ENCODE measurements at regions not wholly inside any gene's neighbourhood (a gene's known extent, or its start where the extent isn't known, plus 50 kb on each side); places are given as distances from the start of the nearest gene placed in this dataset.

DNA sequence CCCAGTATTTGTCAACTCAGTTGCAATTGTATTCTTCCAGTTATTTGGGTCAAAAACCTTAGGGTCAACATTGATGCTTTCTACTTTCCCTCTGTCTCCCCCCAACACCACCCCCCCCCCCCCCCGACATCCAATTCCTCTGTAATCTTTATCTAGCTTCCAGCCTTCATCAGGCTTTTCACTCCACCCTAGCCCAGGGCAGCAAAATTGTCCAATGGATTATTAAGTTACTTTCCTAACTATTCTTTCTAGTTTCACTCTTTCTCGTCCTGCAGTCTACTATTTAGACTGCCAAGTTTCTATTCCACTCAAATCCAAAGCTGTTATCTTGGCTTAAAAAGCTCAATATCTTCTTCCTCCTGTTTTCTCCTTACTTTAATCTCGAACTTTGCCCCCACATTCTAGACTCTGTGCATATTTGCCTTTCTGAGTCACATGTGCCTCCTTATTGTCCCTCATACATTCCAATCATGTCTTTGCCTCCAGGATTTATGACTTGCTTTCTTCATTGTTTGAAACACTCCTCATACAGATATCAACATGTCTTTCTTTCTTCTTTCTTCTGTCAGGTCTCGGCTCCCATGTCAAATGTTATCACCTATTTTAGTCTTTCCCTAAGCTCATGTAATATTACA lies 196.6 kb upstream of the TMEM196 start:
- FAIRE-seq (no peak), DNase-seq (ENCODE audit: low read depth in 1 of 2, low spot score in 2 of 2) (no peak)
- Histone ChIP-seq H3K9ac (replicated peaks in 1 of 4; ENCODE audit: extremely low read depth in 1 of 4, low read depth in 3 of 4, low read length in 3 of 4) (no peak overlapping the region), H2BK5ac (ENCODE audit: low read depth, low read length) (no peak overlapping the region), H2AFZ (ENCODE audit: low read length) (no peak overlapping the region), H2BK20ac (ENCODE audit: low read length) (no peak overlapping the region), H3K23me2 (ENCODE audit: low read depth, low read length) (no peaks in the 10 kb centered on the region), H2AK5ac (ENCODE audit: low read depth, low read length) (no peak overlapping the region), H3K4me1 (replicated peaks in 1 of 4; ENCODE audit: control insufficient read depth in 3 of 4, insufficient read depth in 4 of 4, low read length in 3 of 4) (peaks cover 0 to 2% (median 0%) of the 10 kb centered on the region in 4 experiments; a peak in 1 of 7 replicates), H3K56ac (replicated peaks; ENCODE audit: insufficient read length, low read depth, low read length) (no peak overlapping the region), H2BK15ac (ENCODE audit: low read length) (no peak overlapping the region), H4K91ac (replicated peaks; ENCODE audit: insufficient read length, low read length) (no peak overlapping the region), H3K4ac (replicated peaks; ENCODE audit: insufficient read length, low read depth, low read length) (no peak overlapping the region), H4K8ac (ENCODE audit: extremely low read depth, insufficient read depth, low read length) (no peak overlapping the region), H3K23ac (ENCODE audit: insufficient read length) (no peak overlapping the region), H3K79me1 (ENCODE audit: low read depth, low read length) (no peaks in the 10 kb centered on the region), H2BK120ac (replicated peaks; ENCODE audit: low read depth, low read length) (no peak overlapping the region), H4K5ac (ENCODE audit: insufficient read length, low read depth, low read length) (no peak overlapping the region), H3K27ac (ENCODE audit: low read depth, low read length) (no peak overlapping the region), H2BK12ac (ENCODE audit: low read depth, low read length) (no peak overlapping the region), H4K20me1 (replicated peaks in 1 of 2; ENCODE audit: control insufficient read depth in 1 of 2, insufficient read depth in 2 of 2, low read length in 2 of 2) (peaks cover 0 to 1% of the 10 kb centered on the region in 2 experiments), H3K36me3 (ENCODE audit: control insufficient read depth in 2 of 4, insufficient read depth in 4 of 4, low read length in 3 of 4) (peaks cover 0 to 10% (median 2%) of the 10 kb centered on the region in 4 experiments; a peak in 5 of 8 replicates), H3K9me3 (ENCODE audit: insufficient read depth in 2 of 2, low read depth in 1 of 2, low read length in 1 of 2) (no peaks in the 10 kb centered on the region), H3K14ac (ENCODE audit: insufficient read length) (no peak overlapping the region), H3K79me2 (ENCODE audit: control insufficient read depth in 1 of 2, insufficient read depth in 2 of 2, low read length in 2 of 2) (no peaks in the 10 kb centered on the region), H3K27me3 (replicated peaks in 1 of 4; ENCODE audit: control insufficient read depth in 3 of 4, extremely low read depth in 1 of 4, insufficient read depth in 3 of 4, low read length in 3 of 4) (no peaks in the 10 kb centered on the region), H3K18ac (ENCODE audit: extremely low read depth, low read length) (no peak overlapping the region), H3K4me3 (ENCODE audit: extremely low read depth in 1 of 4, insufficient read depth in 2 of 4, low read depth in 3 of 4, low read length in 4 of 4) (no peak overlapping the region), H3K4me2 (ENCODE audit: insufficient read depth in 1 of 2, low read depth in 2 of 2, low read length in 2 of 2) (no peak overlapping the region)
- ChIA-PET CTCF (ENCODE audit: partially characterized antibody) (interaction anchor here (0.7 to 0.9 kb wide), 2 partner anchors 13 to 256 kb away, joined by 3 to 4 read pairs; no protein-coding TSS in a partner anchor), POLR2A (ENCODE audit: partially characterized antibody) (interaction anchor here (0.7 to 0.8 kb wide), 2 partner anchors 11 to 14 kb away, joined by 3 read pairs; no protein-coding TSS in a partner anchor)
- WGBS, 2 experiments (ENCODE audit: extremely low coverage in 1 of 2, insufficient coverage in 1 of 2, insufficient read length in 1 of 2, insufficient replicate concordance in 2 of 2, low coverage in 1 of 2, low lambda C conversion rate in 2 of 2, missing lambda C conversion rate in 1 of 2), result 70% methylated on average over 4 of the region's 4 CpGs; no CpG with 5 or more reads in 1 of the 2 experiments
- TF ChIP-seq YY1 (IDR thresholded peaks at IDR 0.05; ENCODE audit: low read depth, low read length) (no peak), SUZ12 (IDR thresholded peaks at IDR 0.05; ENCODE audit: low read length) (no peak), TAF7 (optimal IDR thresholded peaks at IDR 0.05; ENCODE audit: borderline replicate concordance, low read depth, low read length) (no peak), RFX5 (IDR thresholded peaks at IDR 0.05; ENCODE audit: borderline replicate concordance, low read depth, low read length) (no peak), SIN3A (conservative IDR thresholded peaks at IDR 0.05 in 1 of 2, IDR thresholded peaks at IDR 0.05 in 1 of 2; ENCODE audit: low read depth in 1 of 2, low read length in 2 of 2) (no peak), KDM5A (IDR thresholded peaks at IDR 0.05; ENCODE audit: low read length) (no peak), BACH1 (IDR thresholded peaks at IDR 0.05; ENCODE audit: low read length) (no peak), EZH2 (IDR thresholded peaks at IDR 0.05; ENCODE audit: low read depth, low read length, severe bottlenecking) (no peak), TCF12 (IDR thresholded peaks at IDR 0.05; ENCODE audit: low read depth, low read length) (no peak), CTBP2 (IDR thresholded peaks at IDR 0.05; ENCODE audit: borderline replicate concordance, insufficient read depth, insufficient read length, low read length) (no peak), FOSL1 (IDR thresholded peaks at IDR 0.05; ENCODE audit: insufficient read depth, low read depth, low read length) (no peak)

Measured in H1 (cell line).